Mesothelial cell of epicardium (in vitro differentiated cells): ENCODE measurements at regions not wholly inside any gene's neighbourhood (a gene's known extent, or its start where the extent isn't known, plus 50 kb on each side); places are given as distances from the start of the nearest gene placed in this dataset.

Experiments
- DNase-seq, 2 experiments: peaks; one replicate each; pipeline ENCODE4 v3.0.0; 2021; ENCODE audit warnings: low spot score in 2 of 2; ENCODE audit not compliant: unreplicated experiment in 2 of 2
- H3K27ac Mint-ChIP-seq: 2 replicates; pipeline ENCODE4 v1.8.0; 2021; ENCODE audit warnings: mixed read lengths
- H3K27me3 Mint-ChIP-seq: 2 replicates; pipeline ENCODE4 v1.8.0; 2021; ENCODE audit warnings: low read depth, mixed read lengths
- H3K36me3 Mint-ChIP-seq: 2 replicates; pipeline ENCODE4 v1.8.0; 2021; ENCODE audit warnings: mixed read lengths
- H3K4me1 Mint-ChIP-seq: 2 replicates; pipeline ENCODE4 v1.8.0; 2021; ENCODE audit warnings: mixed read lengths
- H3K4me3 Mint-ChIP-seq: 2 replicates; pipeline ENCODE4 v1.8.0; 2021; ENCODE audit warnings: mild to moderate bottlenecking, moderate library complexity, mixed read lengths
- H3K9me3 Mint-ChIP-seq: 2 replicates; pipeline ENCODE4 v1.8.0; 2021; ENCODE audit warnings: mixed read lengths
- TF ChIP-seq, protein P1 (sequence below): fragments of 200-600 bp; sonication (generic); IDR thresholded peaks from one replicate; pipeline ENCODE4 v1.5.0; 2021; ENCODE audit warnings: antibody characterized with exemption; ENCODE audit not compliant: unreplicated experiment

GRCh38 chrX:8374041-8374825 lies 90.4 kb upstream of the VCX3B start:
- Mint-ChIP-seq H3K27ac (no peak overlapping the region), H3K36me3 (no peaks in the 10 kb centered on the region), H3K4me1 (no peaks in the 10 kb centered on the region), H3K4me3 (no peak overlapping the region), H3K9me3 (peaks cover 29% of the 10 kb centered on the region), H3K27me3 (no peaks in the 10 kb centered on the region)
- TF ChIP-seq, protein P1, sequence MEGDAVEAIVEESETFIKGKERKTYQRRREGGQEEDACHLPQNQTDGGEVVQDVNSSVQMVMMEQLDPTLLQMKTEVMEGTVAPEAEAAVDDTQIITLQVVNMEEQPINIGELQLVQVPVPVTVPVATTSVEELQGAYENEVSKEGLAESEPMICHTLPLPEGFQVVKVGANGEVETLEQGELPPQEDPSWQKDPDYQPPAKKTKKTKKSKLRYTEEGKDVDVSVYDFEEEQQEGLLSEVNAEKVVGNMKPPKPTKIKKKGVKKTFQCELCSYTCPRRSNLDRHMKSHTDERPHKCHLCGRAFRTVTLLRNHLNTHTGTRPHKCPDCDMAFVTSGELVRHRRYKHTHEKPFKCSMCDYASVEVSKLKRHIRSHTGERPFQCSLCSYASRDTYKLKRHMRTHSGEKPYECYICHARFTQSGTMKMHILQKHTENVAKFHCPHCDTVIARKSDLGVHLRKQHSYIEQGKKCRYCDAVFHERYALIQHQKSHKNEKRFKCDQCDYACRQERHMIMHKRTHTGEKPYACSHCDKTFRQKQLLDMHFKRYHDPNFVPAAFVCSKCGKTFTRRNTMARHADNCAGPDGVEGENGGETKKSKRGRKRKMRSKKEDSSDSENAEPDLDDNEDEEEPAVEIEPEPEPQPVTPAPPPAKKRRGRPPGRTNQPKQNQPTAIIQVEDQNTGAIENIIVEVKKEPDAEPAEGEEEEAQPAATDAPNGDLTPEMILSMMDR, result no peak
- DNase-seq, result no peak

- no peak overlapping the region for H3K27ac Mint-ChIP-seq
- TF ChIP-seq, protein P1, result no peak
- peaks cover 1% of the 10 kb centered on the region for H3K27me3 Mint-ChIP-seq
Measured at GRCh38 chrX:8377041-8377440, 87.6 kb upstream of the VCX3B start.

DNA sequence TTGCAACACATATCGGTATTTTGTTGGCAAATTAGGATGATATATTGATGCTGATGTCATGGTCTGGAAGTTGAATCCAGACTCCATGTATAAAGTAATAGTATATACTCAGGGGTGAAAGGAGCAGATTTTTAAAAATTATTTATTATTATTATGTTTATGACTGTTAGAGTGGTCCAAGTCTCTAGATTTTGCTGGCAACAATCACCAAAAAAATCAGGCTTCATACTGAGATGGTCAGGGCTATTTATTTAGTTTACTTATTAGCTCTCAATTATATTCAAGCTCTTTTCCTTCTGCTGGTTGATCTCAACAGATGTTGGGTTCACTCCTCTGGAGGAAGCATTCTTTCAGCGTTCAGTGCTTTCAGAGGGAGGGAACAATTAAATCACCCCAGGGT lies 73.9 kb upstream of the VCX3B start:
- H3K27me3 Mint-ChIP-seq, result no peaks in the 10 kb centered on the region
- TF ChIP-seq, protein P1, result no peak
- no peak overlapping the region for H3K4me3 Mint-ChIP-seq
- no peaks in the 10 kb centered on the region for H3K36me3 Mint-ChIP-seq
- H3K9me3 Mint-ChIP-seq, result no peaks in the 10 kb centered on the region
- H3K27ac Mint-ChIP-seq, result no peak overlapping the region
- no peaks in the 10 kb centered on the region for H3K4me1 Mint-ChIP-seq
- DNase-seq, result no peak

More at GRCh38 chrX:8377041-8377440, 87.6 kb upstream of the VCX3B start:
- DNase-seq, result no peak
- Mint-ChIP-seq H3K4me3 (no peak overlapping the region), H3K36me3 (no peaks in the 10 kb centered on the region), H3K4me1 (no peaks in the 10 kb centered on the region), H3K9me3 (peaks cover 26% of the 10 kb centered on the region)

- Mint-ChIP-seq H3K4me1 (peaks cover 23% of the 10 kb centered on the region), H3K27ac (no peak overlapping the region), H3K27me3 (no peaks in the 10 kb centered on the region), H3K9me3 (peaks cover 7% of the 10 kb centered on the region), H3K4me3 (no peak overlapping the region), H3K36me3 (no peaks in the 10 kb centered on the region)
- DNase-seq, result no peak
- TF ChIP-seq, protein P1, result no peak
Measured at GRCh38 chrX:8403988-8404387, 60.6 kb upstream of the VCX3B start.

- Mint-ChIP-seq H3K4me1 (peaks cover 23% of the 10 kb centered on the region), H3K4me3 (no peak overlapping the region), H3K36me3 (no peaks in the 10 kb centered on the region), H3K9me3 (peaks cover 7% of the 10 kb centered on the region), H3K27me3 (no peaks in the 10 kb centered on the region), H3K27ac (no peak overlapping the region)
- no peak for DNase-seq
- TF ChIP-seq, protein P1, result no peak
Measured at GRCh38 chrX:8404471-8404870, 60.2 kb upstream of the VCX3B start.
